IPS-18c (cell line): ENCODE measurements at regions not wholly inside any gene's neighbourhood (a gene's known extent, or its start where the extent isn't known, plus 50 kb on each side); places are given as distances from the start of the nearest gene placed in this dataset.

ENCODE experiments used
- H3K4me3 ChIP-seq: 2 replicates; pipeline ENCODE4 v1.7.0; 2013; ENCODE audit warnings: low read depth, mild to moderate bottlenecking, low read length, moderate library complexity; ENCODE audit not compliant: insufficient read depth
- H3K9me3 ChIP-seq: one replicate; pipeline ENCODE4 v1.6.1; 2013; ENCODE audit warnings: mild to moderate bottlenecking, low read length, moderate library complexity; ENCODE audit not compliant: control insufficient read depth, insufficient read depth

GRCh38 chr3:107068980-107069379 lies 308.3 kb upstream of the CCDC54 start:
- Histone ChIP-seq H3K9me3 (no peaks in the 10 kb centered on the region), H3K4me3 (no peak overlapping the region)

DNA sequence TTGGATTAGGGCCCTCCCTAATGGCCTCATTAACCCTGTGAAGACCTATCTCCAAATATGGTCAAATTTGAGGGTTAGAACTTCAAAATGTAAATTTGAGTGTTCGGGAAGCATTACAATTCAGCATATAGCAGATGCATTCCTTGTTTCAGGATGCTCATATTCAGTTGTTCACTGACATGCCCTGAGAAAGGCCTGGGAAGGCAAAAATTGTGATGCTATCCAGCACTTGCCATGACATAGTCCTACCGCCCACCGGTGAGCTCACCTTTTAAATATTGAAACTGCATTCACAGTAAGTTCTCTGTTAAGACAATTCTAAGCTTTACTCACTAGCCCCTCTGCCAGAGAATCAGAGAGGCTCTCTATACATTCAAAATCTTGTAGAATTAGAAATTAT lies 300.3 kb upstream of the CCDC54 start:
- Histone ChIP-seq H3K4me3 (no peak overlapping the region), H3K9me3 (no peaks in the 10 kb centered on the region)

GRCh38 chr3:107077391-107077790 lies 299.8 kb upstream of the CCDC54 start:
- H3K4me3 ChIP-seq = no peak overlapping the region
- H3K9me3 ChIP-seq = no peaks in the 10 kb centered on the region

GRCh38 chr3:107082527-107082926 lies 294.7 kb upstream of the CCDC54 start:
- no peaks in the 10 kb centered on the region for H3K9me3 ChIP-seq

GRCh38 chr3:107085261-107085660 lies 292.0 kb upstream of the CCDC54 start:
- Histone ChIP-seq H3K4me3 (no peak overlapping the region), H3K9me3 (no peaks in the 10 kb centered on the region)

More at GRCh38 chr3:107082527-107082926, 294.7 kb upstream of the CCDC54 start:
- no peak overlapping the region for H3K4me3 ChIP-seq

DNA sequence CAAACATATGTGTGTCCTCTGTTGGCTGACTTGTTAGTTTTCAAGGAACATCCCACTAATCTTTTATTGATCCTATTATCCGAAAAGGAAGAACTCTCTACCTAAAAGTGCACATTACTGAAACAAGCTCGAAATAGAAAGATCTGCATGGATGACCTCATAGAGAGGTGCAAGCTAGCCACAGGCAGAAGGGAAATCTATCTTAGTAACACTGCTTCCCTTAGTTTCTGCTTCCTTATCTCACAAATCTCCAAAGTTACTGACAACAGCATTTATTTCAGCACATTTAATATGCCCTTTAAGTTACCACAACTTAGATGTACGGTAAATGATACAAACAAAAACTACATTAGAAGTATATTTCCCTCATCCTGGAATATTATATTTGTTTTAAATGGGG lies 285.1 kb upstream of the CCDC54 start:
- no peaks in the 10 kb centered on the region for H3K9me3 ChIP-seq

GRCh38 chr3:107098864-107099263 lies 278.4 kb upstream of the CCDC54 start:
- no peaks in the 10 kb centered on the region for H3K9me3 ChIP-seq
- no peak overlapping the region for H3K4me3 ChIP-seq

More for the DNA sequence above, 285.1 kb upstream of the CCDC54 start:
- no peak overlapping the region for H3K4me3 ChIP-seq

DNA sequence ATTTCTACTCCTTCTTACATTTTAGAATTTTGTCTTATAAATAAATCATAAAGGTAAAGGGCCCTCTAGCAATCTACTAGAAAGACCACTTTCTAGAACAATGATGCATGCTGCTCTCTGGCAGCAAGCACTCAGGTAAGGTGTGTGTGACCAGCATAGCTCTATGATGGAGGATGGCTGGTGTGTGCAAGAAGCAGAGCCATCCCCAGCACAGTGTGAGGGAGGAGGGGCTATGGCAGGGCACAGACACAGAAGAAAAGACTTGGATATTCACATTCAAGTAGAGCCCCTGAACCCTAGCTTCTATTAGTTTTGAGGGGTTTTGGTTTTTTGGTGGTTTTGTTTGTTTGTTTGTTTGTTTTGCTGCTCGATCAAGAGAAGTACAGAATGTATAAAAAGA lies 277.1 kb upstream of the CCDC54 start:
- H3K9me3 ChIP-seq = no peaks in the 10 kb centered on the region
- no peak overlapping the region for H3K4me3 ChIP-seq

GRCh38 chr3:107100573-107100972 lies 276.7 kb upstream of the CCDC54 start:
- Histone ChIP-seq H3K4me3 (no peak overlapping the region), H3K9me3 (no peaks in the 10 kb centered on the region)

- no peaks in the 10 kb centered on the region for H3K9me3 ChIP-seq
- no peak overlapping the region for H3K4me3 ChIP-seq
These were observed 273.5 kb upstream of the CCDC54 start for GRCh38 chr3:107103786-107104185.

- no peak overlapping the region for H3K4me3 ChIP-seq
These were observed 270.9 kb upstream of the CCDC54 start for GRCh38 chr3:107106316-107106715.

DNA sequence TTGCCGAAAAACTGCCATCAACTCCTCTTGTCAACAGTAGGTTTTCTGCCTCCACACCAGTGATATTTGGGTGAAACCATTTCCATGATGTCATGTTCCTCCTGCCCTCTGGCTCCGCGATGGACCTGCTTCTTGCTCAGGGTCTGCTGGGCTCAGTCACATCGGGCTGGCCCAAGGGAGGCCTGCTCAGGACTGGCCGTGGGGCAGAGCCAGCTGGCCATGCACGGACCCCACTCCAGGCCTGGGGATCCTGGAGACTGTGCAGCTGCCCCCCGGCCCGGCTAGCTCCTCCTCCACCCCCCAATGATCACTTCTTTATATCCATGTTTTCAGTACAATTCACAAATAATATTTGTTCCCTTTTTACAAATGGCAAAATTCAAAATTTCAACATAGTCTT lies 270.3 kb upstream of the CCDC54 start:
- Histone ChIP-seq H3K4me3 (no peak overlapping the region), H3K9me3 (no peaks in the 10 kb centered on the region)

More at GRCh38 chr3:107106316-107106715, 270.9 kb upstream of the CCDC54 start:
- no peaks in the 10 kb centered on the region for H3K9me3 ChIP-seq

DNA sequence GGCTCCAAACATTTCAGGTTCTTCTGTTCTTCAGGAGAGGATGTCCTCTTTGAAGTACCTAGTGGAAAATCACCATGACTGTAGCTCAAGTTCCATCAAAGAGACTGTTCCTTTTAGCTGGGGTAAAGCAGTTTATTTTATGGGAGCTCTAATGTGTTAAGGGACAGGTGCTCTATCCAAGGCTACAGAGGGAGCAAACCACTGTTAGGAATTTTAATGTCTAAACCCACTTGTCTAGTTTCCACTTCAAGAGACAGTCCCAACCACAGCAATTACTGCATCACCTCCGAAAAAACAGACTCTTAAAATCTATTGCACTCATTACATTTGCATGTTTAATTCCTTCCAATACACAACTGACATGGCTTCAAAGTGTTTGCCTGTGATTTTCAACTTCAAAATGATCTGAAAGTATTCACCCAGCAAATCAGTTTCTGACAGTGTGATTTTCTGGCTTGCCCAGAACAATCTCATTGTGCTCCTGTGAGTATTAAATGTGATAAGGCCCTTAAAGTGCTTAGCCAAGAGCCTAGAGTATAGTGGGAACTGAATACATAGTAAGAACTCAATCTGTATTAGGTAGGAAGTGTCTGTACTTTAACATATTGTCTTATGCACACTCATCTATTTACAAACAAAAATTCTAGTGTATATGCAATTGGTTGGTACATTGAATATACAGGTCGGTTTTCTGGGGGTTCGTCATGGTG lies 266.5 kb upstream of the CCDC54 start:
- no peak overlapping the region for H3K4me3 ChIP-seq

GRCh38 chr3:107111872-107112271 lies 265.4 kb upstream of the CCDC54 start:
- Histone ChIP-seq H3K4me3 (no peak overlapping the region), H3K9me3 (no peaks in the 10 kb centered on the region)

More for the DNA sequence above, 266.5 kb upstream of the CCDC54 start:
- no peaks in the 10 kb centered on the region for H3K9me3 ChIP-seq

DNA sequence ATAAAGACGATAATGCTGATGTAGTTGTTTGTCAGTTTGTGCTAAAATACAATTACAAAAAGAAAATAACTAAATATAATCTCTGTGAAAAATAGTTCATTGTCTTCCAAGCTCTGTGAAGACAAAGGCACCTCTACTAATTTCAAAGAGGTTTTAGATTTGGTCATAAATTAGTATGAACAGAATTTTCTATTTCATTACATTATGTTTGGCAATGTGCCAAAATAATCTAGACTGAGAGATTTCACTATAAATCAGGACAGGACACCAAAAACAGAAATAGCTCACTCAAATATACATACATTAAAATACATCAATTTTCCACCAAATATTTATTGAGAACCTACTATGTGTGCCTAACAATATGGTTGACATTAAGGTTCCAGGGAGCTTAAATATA lies 264.9 kb upstream of the CCDC54 start:
- Histone ChIP-seq H3K9me3 (no peaks in the 10 kb centered on the region), H3K4me3 (no peak overlapping the region)

- Histone ChIP-seq H3K4me3 (no peak overlapping the region), H3K9me3 (no peaks in the 10 kb centered on the region)
These were observed 261.0 kb upstream of the CCDC54 start for GRCh38 chr3:107116251-107116650.

- Histone ChIP-seq H3K9me3 (no peaks in the 10 kb centered on the region), H3K4me3 (no peak overlapping the region)
These were observed 260.1 kb upstream of the CCDC54 start for GRCh38 chr3:107117156-107117555.

GRCh38 chr3:107117922-107118536 lies 259.2 kb upstream of the CCDC54 start:
- Histone ChIP-seq H3K4me3 (no peak overlapping the region), H3K9me3 (no peaks in the 10 kb centered on the region)

DNA sequence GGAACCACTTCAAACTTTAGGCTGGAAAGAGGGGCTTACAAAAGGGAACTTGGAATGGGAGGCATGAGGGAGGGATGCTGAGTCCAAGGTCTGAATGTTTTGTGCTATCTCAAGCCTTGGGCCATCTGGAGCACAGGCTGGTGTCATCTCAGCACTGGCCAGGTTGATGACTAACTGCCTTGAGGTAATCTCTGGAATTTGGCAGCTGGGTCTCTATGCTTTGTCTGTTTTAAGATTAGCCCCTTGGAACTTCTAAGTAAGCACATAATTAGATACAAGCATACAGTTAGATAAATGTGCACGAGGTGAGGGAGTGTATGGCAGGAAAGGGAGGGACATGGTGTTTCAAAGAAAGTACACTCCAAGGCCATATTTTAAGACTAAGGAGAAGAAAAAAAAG lies 252.4 kb upstream of the CCDC54 start:
- no peak overlapping the region for H3K4me3 ChIP-seq
- H3K9me3 ChIP-seq = no peaks in the 10 kb centered on the region
